ENCODE measurements at regions not wholly inside any gene's neighbourhood (a gene's known extent, or its start where the extent isn't known, plus 50 kb on each side); places are given as distances from the start of the nearest gene placed in this dataset.

DNA sequence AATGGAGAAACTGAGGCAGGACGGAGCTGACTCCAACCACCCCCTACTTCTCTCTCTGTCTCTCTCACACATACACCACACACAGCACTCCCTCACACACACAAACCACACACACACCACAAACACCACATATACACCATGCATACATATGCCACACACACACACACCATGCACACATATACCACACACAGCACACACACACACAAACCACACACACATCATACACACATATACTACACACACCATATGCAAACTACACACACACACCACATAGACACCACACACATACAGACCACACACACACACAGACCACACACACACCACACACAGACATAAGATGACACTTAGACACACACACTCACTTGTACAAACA is 94.3 kb downstream of the RIPK4 start:
- no peak overlapping the region for H3K4me3 ChIP-seq
- H3K27ac ChIP-seq, result no peak overlapping the region

DNA sequence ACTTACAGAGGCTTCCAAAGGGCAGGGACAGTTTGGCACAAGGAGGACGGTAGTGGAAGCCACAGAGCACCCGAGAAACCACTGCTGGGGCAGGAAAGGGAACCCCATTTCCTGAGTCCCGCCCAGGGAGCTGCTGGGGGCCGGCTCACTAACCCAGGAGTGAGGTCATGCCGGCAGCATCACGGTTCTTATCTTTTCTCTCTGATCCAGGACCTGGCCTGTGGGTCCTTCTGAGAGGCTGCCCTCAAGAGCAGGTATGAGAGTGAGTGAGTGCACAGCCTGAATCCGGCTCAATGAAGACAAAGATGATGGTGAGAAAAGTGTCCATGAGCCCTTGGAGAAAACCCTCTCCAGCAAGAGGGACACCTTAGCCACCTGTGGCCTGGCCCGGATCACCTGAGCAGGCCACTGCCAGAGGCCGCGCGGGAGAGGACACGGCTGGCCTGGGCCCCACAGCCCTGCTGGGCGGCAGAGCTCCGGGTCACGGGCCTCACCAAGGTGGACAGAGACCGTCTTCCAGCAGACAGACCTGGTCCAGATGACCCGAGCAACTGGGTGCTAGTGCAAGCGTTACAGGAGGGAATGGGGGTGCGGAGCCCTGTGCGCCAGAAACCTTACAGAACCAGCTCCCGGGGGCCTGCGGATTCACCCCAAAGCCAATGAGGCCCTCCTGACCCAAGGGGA is 94.9 kb downstream of the RIPK4 start:
- H3K27ac ChIP-seq, result peak overlapping the region in 1 of 21 experiments; percentile 79
- no peak overlapping the region for H3K4me3 ChIP-seq

DNA sequence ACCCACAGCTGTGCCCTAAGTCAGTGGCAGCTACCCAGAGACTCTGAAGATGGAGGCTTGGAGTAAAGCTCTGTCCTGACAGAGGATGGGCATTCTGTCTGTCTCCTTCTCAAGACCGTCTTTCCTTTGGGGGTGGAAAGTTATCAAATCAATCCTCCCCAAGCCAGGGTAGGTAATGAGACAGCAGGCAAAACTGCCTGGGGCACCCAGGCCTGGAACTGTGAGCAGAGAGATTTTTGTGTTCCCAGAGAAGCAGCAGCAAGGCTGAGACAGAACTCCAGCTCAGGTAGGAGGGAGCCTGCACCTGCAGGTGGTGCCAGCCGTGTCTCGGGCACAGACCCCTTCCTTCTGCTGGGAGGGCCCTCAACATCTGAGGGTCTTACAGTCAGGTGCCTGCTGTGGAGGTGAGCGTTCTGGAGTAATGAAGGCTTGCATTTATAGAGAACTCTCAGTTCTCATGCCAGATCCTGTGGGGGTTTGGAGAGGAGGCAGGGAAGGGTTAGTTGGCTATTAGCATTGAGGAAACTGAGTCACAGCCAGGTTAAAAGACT is 95.6 kb downstream of the RIPK4 start:
- Histone ChIP-seq H3K4me3 (no peak overlapping the region), H3K27ac (peak overlapping the region in 1 of 21 experiments; percentile 79)

- Histone ChIP-seq H3K27ac (peak overlapping the region in 1 of 21 experiments; percentile 79), H3K4me3 (no peak overlapping the region)
Observed at GRCh38 chr21:41670056-41670805, 96.6 kb downstream of the RIPK4 start.

- no peak overlapping the region for H3K4me3 ChIP-seq
- peak overlapping the region in 6 of 21 experiments; percentile 6 to 79 (median 52) for H3K27ac ChIP-seq
Observed at GRCh38 chr21:41669533-41669830, 97.4 kb downstream of the RIPK4 start.

DNA sequence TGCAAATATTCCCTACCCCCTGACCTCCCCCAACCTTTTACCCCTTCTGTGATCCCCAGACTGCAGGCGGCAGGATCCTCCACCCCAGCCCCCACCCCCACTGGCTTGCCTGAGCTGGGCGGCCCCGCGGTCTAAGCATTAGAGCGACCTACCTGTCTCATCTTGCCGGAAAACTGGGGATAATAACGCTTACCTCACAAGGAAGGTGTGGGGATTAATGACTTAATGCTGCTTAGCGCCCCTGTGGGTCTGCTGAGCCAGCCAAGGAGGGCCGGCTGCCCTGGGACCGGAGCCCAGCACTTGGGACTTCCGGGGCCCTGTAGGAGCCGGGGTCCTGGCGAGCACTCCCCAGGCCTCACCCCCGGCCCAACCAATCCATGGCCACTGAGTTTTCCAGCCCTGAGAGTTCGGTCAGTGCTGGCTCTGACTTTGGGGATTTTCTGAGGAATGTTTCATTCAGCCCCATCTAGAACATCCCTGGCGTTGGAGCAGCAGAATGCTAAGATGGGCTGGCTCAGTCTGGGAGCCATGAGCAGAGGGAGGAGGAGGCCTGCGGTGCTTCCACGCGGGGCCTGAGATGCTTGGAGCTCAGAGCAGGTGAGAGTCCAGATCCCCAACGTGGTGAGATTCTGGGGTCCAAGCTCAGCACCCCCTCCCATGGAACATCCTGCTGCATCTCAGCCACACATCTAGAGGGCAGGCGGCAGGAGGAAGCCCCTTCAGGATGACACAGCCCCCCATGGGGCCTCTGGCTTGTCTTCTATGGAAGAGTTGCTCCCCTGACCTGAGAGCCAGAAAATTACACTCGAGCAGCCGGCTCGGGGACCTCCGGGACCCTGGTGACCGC is 97.9 kb downstream of the RIPK4 start:
- Histone ChIP-seq H3K4me3 (no peak overlapping the region), H3K27ac (peak overlapping the region in 10 of 21 experiments; percentile 10 to 79 (median 54))

- H3K4me3 ChIP-seq, result no peak overlapping the region
- peak overlapping the region in 4 of 21 experiments; percentile 10 to 79 (median 64) for H3K27ac ChIP-seq
Observed at GRCh38 chr21:41668051-41668541, 98.8 kb downstream of the RIPK4 start.

- Histone ChIP-seq H3K4me3 (no peak overlapping the region), H3K27ac (no peak overlapping the region)
Observed at GRCh38 chr21:41667136-41667535, 99.7 kb downstream of the RIPK4 start.

DNA sequence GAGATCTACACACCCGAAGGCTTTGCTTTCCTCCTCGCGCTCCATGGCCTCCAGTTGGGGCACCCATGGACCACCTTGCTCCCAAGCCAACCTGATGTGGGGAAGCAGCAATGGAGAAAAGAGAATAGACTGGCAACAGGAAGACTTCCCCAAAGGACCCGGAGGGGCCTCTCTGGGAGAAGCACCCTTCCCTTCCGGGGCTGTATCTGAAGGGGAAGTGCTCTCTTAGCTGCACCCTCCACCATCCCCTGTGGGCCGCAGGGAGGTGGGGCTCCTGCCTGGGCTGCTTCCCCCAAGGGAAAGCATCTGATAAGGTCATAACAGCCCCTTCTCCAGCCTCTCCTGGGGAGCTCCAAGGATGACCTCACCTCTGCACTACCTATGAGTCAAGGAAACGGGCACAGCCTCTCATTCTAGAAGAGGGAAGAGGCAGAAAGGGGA is 100.2 kb downstream of the RIPK4 start:
- H3K4me3 ChIP-seq, result no peak overlapping the region
- no peak overlapping the region for H3K27ac ChIP-seq

GRCh38 chr21:41665766-41666595 is 100.9 kb downstream of the RIPK4 start:
- H3K27ac ChIP-seq, result peak overlapping the region in 4 of 21 experiments; percentile 16 to 69 (median 42)
- H3K4me3 ChIP-seq, result no peak overlapping the region

DNA sequence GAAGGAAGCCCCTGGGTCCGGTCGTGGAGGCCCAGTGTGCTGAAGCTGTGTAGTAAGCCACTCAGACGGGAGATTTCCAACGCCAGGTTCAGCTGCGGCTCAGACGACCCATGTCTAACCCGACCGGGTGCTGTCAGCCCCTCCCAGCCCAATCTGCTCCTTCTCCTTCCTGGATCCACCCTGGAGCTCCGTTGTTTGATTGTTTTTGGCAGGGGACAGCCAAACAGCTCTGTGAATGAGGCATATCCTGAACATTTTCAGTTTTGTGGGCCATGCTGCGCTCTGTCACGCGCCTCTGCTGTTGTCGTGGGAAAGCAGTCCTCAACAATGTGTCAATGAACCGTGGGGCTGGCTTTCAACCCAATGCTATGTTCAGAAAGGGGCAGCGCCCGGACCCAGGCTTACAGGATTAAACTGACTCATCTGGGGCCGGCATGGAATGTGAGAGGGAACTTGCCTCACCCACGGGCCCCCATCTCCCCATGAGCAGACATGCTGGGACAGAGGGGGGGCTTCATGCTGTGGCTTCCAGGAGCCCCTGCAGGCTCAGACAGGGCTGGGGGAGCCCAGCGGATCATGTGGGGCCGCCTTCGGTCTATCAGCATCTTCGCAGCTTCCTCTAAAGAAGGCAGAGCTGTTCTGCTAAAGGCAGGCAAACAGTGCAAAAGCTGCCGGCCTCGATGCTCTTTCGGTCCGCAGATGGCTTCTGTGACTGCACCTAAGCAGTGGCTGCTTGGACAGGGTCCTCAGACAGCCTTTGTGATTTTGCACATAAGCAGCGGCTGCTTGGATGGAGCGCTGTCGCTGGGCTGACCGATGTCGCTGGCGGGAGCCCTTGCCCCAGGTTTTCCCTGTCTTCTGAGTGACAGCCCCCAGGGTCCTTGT is 101.7 kb downstream of the RIPK4 start:
- peak overlapping the region in 15 of 21 experiments; percentile 0 to 79 (median 53) for H3K27ac ChIP-seq

GRCh38 chr21:41663805-41664788 is 102.8 kb downstream of the RIPK4 start:
- H3K27ac ChIP-seq, result peak overlapping the region in 13 of 21 experiments; percentile 8 to 79 (median 54)
- no peak overlapping the region for H3K4me3 ChIP-seq

More for the DNA sequence above, 101.7 kb downstream of the RIPK4 start:
- H3K4me3 ChIP-seq, result no peak overlapping the region

GRCh38 chr21:41662761-41663160 is 104.1 kb downstream of the RIPK4 start:
- Histone ChIP-seq H3K4me3 (no peak overlapping the region), H3K27ac (no peak overlapping the region)

DNA sequence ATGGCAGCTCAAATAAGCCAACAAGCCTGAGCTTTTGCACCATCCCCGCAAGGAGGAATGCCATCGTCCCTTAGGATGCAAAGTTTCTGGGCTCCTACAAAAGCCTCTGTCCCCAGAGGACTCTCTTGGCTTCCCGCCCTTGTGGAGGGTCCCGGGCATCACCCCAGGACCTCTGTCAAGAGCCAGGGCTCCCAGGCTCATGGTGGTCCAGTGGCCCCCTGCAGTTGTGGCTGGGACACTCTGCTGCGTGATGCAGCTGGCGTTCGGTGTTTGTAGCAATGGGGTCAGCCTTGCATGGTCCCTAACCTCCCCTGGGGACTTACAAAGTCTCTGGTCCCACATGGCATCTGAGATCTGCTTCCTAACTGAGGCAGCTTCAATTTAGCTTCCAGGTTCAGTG is 104.7 kb downstream of the RIPK4 start:
- H3K27ac ChIP-seq, result no peak overlapping the region

GRCh38 chr21:41660748-41661147 is 106.1 kb downstream of the RIPK4 start:
- no peak overlapping the region for H3K4me3 ChIP-seq

More for the DNA sequence above, 104.7 kb downstream of the RIPK4 start:
- no peak overlapping the region for H3K4me3 ChIP-seq

GRCh38 chr21:41659791-41660560 is 106.9 kb downstream of the RIPK4 start:
- H3K27ac ChIP-seq, result no peak overlapping the region
- H3K4me3 ChIP-seq, result no peak overlapping the region

More at GRCh38 chr21:41660748-41661147, 106.1 kb downstream of the RIPK4 start:
- H3K27ac ChIP-seq, result no peak overlapping the region

All from skin epidermis (tissue), 12 donors.